GM06990 (cell line): ENCODE measurements at regions not wholly inside any gene's neighbourhood (a gene's known extent, or its start where the extent isn't known, plus 50 kb on each side); places are given as distances from the start of the nearest gene placed in this dataset.

ENCODE experiments used
- DNase-seq: peaks from one replicate; pipeline ENCODE4 v3.0.0-alpha.2; 2011; ENCODE audit not compliant: insufficient read length; ENCODE audit errors: extremely low read depth
- H3K27me3 ChIP-seq: replicated peaks from 2 replicates; pipeline ENCODE4 v1.6.0; 2011; ENCODE audit warnings: low read length; ENCODE audit not compliant: control insufficient read depth, insufficient read depth
- H3K36me3 ChIP-seq: 2 replicates; pipeline ENCODE4 v1.5.1; 2011; ENCODE audit warnings: low read length; ENCODE audit not compliant: control insufficient read depth, insufficient read depth
- H3K4me3 ChIP-seq: replicated peaks from 2 replicates; pipeline ENCODE4 v1.5.1; 2011; ENCODE audit warnings: low read depth, mild to moderate bottlenecking, control low read depth, low read length
- TF ChIP-seq, protein P1 (sequence below): IDR thresholded peaks from 2 replicates; pipeline ENCODE4 v1.5.1; 2011; ENCODE audit warnings: low read length, control low read depth, mild to moderate bottlenecking, inconsistent platforms; ENCODE audit not compliant: insufficient read depth, poor library complexity, severe bottlenecking

DNA sequence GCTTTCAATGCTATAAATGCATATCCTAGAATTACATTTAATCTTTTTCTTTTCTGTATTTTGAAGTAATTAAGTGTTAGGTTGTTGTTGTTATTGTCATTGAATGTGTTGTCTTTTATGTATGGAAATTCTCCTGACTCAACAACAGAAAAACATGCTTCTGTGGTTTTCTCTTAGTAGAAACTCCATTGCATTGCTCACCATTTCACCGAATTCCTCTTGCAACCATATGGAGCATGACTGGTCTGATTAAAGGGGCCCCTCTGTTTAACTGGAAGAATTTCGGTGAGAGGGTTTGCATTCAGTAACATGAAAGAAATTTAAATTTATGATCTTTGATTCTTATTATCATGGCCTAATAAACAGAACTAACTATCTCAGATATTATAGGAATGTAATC is 454.3 kb upstream of the JARID2 start:
- no peak for DNase-seq
- H3K4me3 ChIP-seq: no peak overlapping the region
- no peaks in the 10 kb centered on the region for H3K27me3 ChIP-seq
- TF ChIP-seq, protein P1, sequence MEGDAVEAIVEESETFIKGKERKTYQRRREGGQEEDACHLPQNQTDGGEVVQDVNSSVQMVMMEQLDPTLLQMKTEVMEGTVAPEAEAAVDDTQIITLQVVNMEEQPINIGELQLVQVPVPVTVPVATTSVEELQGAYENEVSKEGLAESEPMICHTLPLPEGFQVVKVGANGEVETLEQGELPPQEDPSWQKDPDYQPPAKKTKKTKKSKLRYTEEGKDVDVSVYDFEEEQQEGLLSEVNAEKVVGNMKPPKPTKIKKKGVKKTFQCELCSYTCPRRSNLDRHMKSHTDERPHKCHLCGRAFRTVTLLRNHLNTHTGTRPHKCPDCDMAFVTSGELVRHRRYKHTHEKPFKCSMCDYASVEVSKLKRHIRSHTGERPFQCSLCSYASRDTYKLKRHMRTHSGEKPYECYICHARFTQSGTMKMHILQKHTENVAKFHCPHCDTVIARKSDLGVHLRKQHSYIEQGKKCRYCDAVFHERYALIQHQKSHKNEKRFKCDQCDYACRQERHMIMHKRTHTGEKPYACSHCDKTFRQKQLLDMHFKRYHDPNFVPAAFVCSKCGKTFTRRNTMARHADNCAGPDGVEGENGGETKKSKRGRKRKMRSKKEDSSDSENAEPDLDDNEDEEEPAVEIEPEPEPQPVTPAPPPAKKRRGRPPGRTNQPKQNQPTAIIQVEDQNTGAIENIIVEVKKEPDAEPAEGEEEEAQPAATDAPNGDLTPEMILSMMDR: no peak
- no peaks in the 10 kb centered on the region for H3K36me3 ChIP-seq

DNA sequence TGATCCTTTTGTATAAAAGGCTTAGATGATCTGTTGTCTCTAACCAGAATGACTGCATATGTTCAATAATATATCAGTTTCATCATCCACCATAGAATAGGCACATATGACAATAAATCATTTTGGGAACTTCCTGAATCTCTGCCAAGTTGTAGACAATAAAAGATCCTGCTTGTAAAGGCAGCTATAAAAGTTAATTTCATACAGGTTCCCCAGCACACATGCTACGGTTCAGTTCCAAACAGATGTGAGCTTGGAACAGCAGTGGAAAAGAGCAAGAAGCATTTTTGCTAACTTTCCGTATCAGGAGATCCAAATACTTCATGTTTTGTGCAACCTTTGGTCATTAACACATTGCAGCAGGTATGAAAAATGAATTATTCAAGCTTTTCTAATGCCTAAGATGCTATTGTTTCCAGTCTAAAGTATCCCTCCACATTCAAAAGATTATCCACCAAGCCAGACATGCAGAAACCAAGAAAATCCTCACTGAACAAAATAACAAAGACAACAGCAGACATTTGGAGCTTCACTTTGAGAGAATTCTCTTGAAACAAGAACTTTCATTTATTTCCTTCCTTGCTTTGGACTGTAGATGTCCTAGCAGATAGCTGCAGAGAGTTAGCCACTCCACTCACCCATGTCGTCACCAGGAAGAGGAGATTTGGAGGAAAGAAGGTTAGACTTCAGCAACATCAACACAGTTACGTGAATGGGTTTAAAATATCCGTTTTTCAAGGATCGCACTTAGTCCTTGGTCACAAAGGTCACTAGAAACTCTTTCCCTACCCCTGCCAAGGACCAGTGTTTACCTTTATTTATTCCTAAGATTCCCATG is 453.5 kb upstream of the JARID2 start:
- Histone ChIP-seq H3K4me3 (no peak overlapping the region), H3K27me3 (no peaks in the 10 kb centered on the region), H3K36me3 (no peaks in the 10 kb centered on the region)
- no peak for DNase-seq
- TF ChIP-seq, protein P1: no peak

DNA sequence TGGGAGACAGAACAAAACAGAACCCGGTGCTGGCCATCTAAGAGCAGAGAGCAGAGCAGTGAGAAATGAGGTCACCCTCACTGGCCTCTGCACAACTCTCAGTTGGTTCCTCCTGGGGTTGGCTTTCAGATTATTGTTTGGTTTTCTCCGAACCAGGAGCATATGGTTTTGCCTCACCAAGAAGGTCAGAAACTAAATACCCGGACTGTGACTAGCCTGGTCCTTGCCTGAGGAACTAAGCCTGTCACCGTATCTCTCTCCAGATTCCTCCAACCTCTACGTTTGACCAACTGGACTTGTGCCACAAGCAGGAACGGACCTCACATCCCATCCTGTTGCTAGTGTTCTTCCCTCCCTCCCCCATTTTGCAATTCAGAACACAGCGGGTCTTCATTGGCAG is 450.4 kb upstream of the JARID2 start:
- DNase-seq: no peak
- Histone ChIP-seq H3K36me3 (no peaks in the 10 kb centered on the region), H3K4me3 (no peak overlapping the region), H3K27me3 (no peaks in the 10 kb centered on the region; the same call in 1 of the 2 replicates)
- TF ChIP-seq, protein P1: no peak

DNA sequence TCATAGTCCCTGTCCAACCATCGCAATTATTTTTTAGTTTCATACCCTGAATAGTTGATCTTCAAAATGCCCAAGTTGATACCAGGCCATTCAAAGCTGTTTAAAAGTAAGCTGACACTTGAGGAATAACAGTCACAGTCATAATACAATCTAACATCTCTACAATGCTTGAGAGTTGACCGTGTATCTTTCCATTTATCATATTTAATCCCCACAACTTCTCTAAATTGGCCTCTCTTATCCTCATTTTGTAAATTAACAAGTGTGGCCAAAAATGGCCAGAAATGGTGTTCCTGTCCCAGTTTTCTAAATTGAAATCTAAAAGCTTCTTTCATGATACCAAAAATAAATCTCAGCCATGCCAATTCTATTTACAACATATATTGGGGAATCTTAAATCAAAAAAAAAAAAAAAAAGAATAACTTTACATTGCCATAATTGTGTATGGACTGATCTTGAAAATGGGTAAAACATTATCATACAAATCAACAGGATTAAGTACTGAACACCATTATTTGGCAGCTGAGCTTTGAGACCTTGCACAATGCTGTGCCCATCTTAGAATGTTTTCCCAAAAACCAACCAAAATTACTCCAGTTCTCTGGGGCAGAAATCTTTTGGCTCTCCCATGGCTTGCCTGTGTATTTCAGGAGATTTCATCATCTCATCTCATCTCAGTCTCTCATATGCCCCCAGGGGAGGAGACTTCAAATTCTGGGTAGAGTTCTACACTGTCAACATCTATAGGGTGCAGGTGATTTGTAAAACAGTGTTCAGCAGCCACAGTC is 448.7 kb upstream of the JARID2 start:
- H3K4me3 ChIP-seq: no peak overlapping the region
- H3K27me3 ChIP-seq: no peaks in the 10 kb centered on the region; the same call in 1 of the 2 replicates
- no peak for DNase-seq
- H3K36me3 ChIP-seq: no peaks in the 10 kb centered on the region
- TF ChIP-seq, protein P1: no peak

GRCh38 chr6:14797875-14798593 is 447.8 kb upstream of the JARID2 start:
- Histone ChIP-seq H3K36me3 (no peaks in the 10 kb centered on the region), H3K4me3 (no peak overlapping the region), H3K27me3 (no peaks in the 10 kb centered on the region; the same call in 1 of the 2 replicates)
- no peak for DNase-seq
- TF ChIP-seq, protein P1: no peak
